ENCODE measurements at regions not wholly inside any gene's neighbourhood (a gene's known extent, or its start where the extent isn't known, plus 50 kb on each side); places are given as distances from the start of the nearest gene placed in this dataset.

- no peak overlapping the region for H3K4me3 ChIP-seq (replicated peaks; ENCODE audit: low read depth, low read length)
- no peak for TF ChIP-seq CTCF (IDR thresholded peaks at IDR 0.05; ENCODE audit: low read length, missing control alignments)
- DNase-seq (ENCODE audit: low read depth): no peak
Observed at GRCh38 chr5:125205601-125206225, 459.3 kb upstream of the ZNF608 start.

- no peak overlapping the region for H3K4me3 ChIP-seq (replicated peaks; ENCODE audit: low read depth, low read length)
- no peak for DNase-seq (ENCODE audit: low read depth)
- no peak for TF ChIP-seq CTCF (IDR thresholded peaks at IDR 0.05; ENCODE audit: low read length, missing control alignments)
Observed at GRCh38 chr5:125207856-125208255, 461.4 kb upstream of the ZNF608 start.

GRCh38 chr5:125209650-125210049 lies 463.2 kb upstream of the ZNF608 start:
- DNase-seq (ENCODE audit: low read depth): no peak
- TF ChIP-seq CTCF (IDR thresholded peaks at IDR 0.05; ENCODE audit: low read length, missing control alignments): no peak
- no peak overlapping the region for H3K4me3 ChIP-seq (replicated peaks; ENCODE audit: low read depth, low read length)

- H3K4me3 ChIP-seq (replicated peaks; ENCODE audit: low read depth, low read length): no peak overlapping the region
- no peak for TF ChIP-seq CTCF (IDR thresholded peaks at IDR 0.05; ENCODE audit: low read length, missing control alignments)
- DNase-seq (ENCODE audit: low read depth): no peak
Observed at GRCh38 chr5:125210242-125210947, 464.0 kb upstream of the ZNF608 start.

- no peak for TF ChIP-seq CTCF (IDR thresholded peaks at IDR 0.05; ENCODE audit: low read length, missing control alignments)
- no peak for DNase-seq (ENCODE audit: low read depth)
- no peak overlapping the region for H3K4me3 ChIP-seq (replicated peaks; ENCODE audit: low read depth, low read length)
Observed at GRCh38 chr5:125214080-125214479, 467.6 kb upstream of the ZNF608 start.

GRCh38 chr5:125215593-125215992 lies 469.2 kb upstream of the ZNF608 start:
- no peak for TF ChIP-seq CTCF (IDR thresholded peaks at IDR 0.05; ENCODE audit: low read length, missing control alignments)
- no peak overlapping the region for H3K4me3 ChIP-seq (replicated peaks; ENCODE audit: low read depth, low read length)
- DNase-seq (ENCODE audit: low read depth): no peak

- H3K4me3 ChIP-seq (replicated peaks; ENCODE audit: low read depth, low read length): no peak overlapping the region
- no peak for TF ChIP-seq CTCF (IDR thresholded peaks at IDR 0.05; ENCODE audit: low read length, missing control alignments)
- DNase-seq (ENCODE audit: low read depth): no peak
Observed at GRCh38 chr5:125219710-125220109, 473.3 kb upstream of the ZNF608 start.
